GM18502 (cell line): ENCODE measurements at regions not wholly inside any gene's neighbourhood (a gene's known extent, or its start where the extent isn't known, plus 50 kb on each side); places are given as distances from the start of the nearest gene placed in this dataset.
A peak's percentile ranks its signal among the peaks of the same experiment; 100 is the strongest.
"Not testable (repeated sequence)": the region's sequence is repeated elsewhere in the genome, so short reads cannot be mapped to it uniquely, and the experiment has no call there.

ENCODE experiments used
- ATAC-seq: cut with Tn5 transposase; IDR thresholded peaks from one replicate; pipeline ENCODE4 v1.9.1; 2021; ENCODE audit warnings: mild to moderate bottlenecking; ENCODE audit not compliant: unreplicated experiment, poor library complexity

- no peak for ATAC-seq
These were observed 483.0 kb upstream of the NDST4 start for GRCh38 chr4:115596265-115597001.

GRCh38 chr4:115580901-115581300 is 467.5 kb upstream of the NDST4 start:
- ATAC-seq: no peak

GRCh38 chr4:115575851-115576250 is 462.4 kb upstream of the NDST4 start:
- no peak for ATAC-seq

- no peak for ATAC-seq
These were observed 449.1 kb upstream of the NDST4 start for GRCh38 chr4:115562506-115562905.

GRCh38 chr4:115548123-115548522 is 434.7 kb upstream of the NDST4 start:
- no peak for ATAC-seq

GRCh38 chr4:115537387-115537786 is 424.0 kb upstream of the NDST4 start:
- ATAC-seq: no peak

- ATAC-seq: no peak
These were observed 415.7 kb upstream of the NDST4 start for GRCh38 chr4:115529126-115529525.

- ATAC-seq: not testable (repeated sequence)
These were observed 406.1 kb upstream of the NDST4 start for GRCh38 chr4:115519476-115519875.

GRCh38 chr4:115515772-115516171 is 402.4 kb upstream of the NDST4 start:
- ATAC-seq: peak; percentile 98

GRCh38 chr4:115515366-115515765 is 401.9 kb upstream of the NDST4 start:
- ATAC-seq: peak; percentile 21

- no peak for ATAC-seq
These were observed 401.3 kb upstream of the NDST4 start for GRCh38 chr4:115514675-115515074.

GRCh38 chr4:115505326-115505725 is 391.9 kb upstream of the NDST4 start:
- no peak for ATAC-seq

- ATAC-seq: no peak
These were observed 388.2 kb upstream of the NDST4 start for GRCh38 chr4:115501656-115502055.

- not testable (repeated sequence) for ATAC-seq
These were observed 380.4 kb upstream of the NDST4 start for GRCh38 chr4:115493770-115494169.

- ATAC-seq: no peak
These were observed 378.3 kb upstream of the NDST4 start for GRCh38 chr4:115491686-115492085.

GRCh38 chr4:115489279-115489678 is 375.9 kb upstream of the NDST4 start:
- ATAC-seq: no peak

- no peak for ATAC-seq
These were observed 372.0 kb upstream of the NDST4 start for GRCh38 chr4:115485402-115485801.

GRCh38 chr4:115484479-115484878 is 371.1 kb upstream of the NDST4 start:
- ATAC-seq: no peak

GRCh38 chr4:115470763-115471162 is 357.3 kb upstream of the NDST4 start:
- ATAC-seq: no peak

GRCh38 chr4:115459301-115459700 is 345.9 kb upstream of the NDST4 start:
- ATAC-seq: not testable (repeated sequence)

- no peak for ATAC-seq
These were observed 342.8 kb upstream of the NDST4 start for GRCh38 chr4:115456231-115456630.

- no peak for ATAC-seq
These were observed 340.8 kb upstream of the NDST4 start for GRCh38 chr4:115454228-115454627.
